Astrocyte (in vitro differentiated cells and primary cell): ENCODE measurements at regions not wholly inside any gene's neighbourhood (a gene's known extent, or its start where the extent isn't known, plus 50 kb on each side); places are given as distances from the start of the nearest gene placed in this dataset.

Source experiments
- CTCF ChIP-seq: IDR thresholded peaks from 2 replicates; pipeline ENCODE4 v1.5.1; 2011; ENCODE audit warnings: low read depth, mild to moderate bottlenecking, inconsistent platforms, low read length, moderate library complexity; ENCODE audit not compliant: insufficient read depth
- EZH2 ChIP-seq: IDR thresholded peaks from 2 replicates; pipeline ENCODE4 v1.6.1; 2012; ENCODE audit warnings: mild to moderate bottlenecking, low read length, inconsistent platforms; ENCODE audit not compliant: insufficient read depth

GRCh38 chr10:59087486-59087885 lies 89.0 kb upstream of the PHYHIPL start:
- TF ChIP-seq CTCF = no peak
- no peak for TF ChIP-seq EZH2
